ENCODE measurements at regions not wholly inside any gene's neighbourhood (a gene's known extent, or its start where the extent isn't known, plus 50 kb on each side); places are given as distances from the start of the nearest gene placed in this dataset.
A peak's percentile ranks its signal among the peaks of the same experiment; 100 is the strongest.

- Histone ChIP-seq H4K5ac (ENCODE audit: insufficient read length, low read depth, low read length) (no peak overlapping the region), H3K27me3 (ENCODE audit: insufficient read depth, low read length) (no peaks in the 10 kb centered on the region), H3K23me2 (ENCODE audit: insufficient read length, low read depth, low read length, poor library complexity, severe bottlenecking) (no peaks in the 10 kb centered on the region), H2BK12ac (ENCODE audit: insufficient read length, low read depth, low read length) (no peak overlapping the region), H3K9me3 (ENCODE audit: control insufficient read depth, low read depth, low read length) (no peaks in the 10 kb centered on the region), H3K9ac (ENCODE audit: extremely low read depth, insufficient read length, low read length) (no peak overlapping the region), H3K27ac (ENCODE audit: insufficient read length, low read depth, low read length) (no peak overlapping the region), H2AFZ (ENCODE audit: low read length) (peak overlapping the region; percentile 79), H3K4me2 (ENCODE audit: insufficient read depth, insufficient read length, low read length) (no peak overlapping the region), H3K4me1 (ENCODE audit: insufficient read depth, low read length) (no peaks in the 10 kb centered on the region; the same call in 1 of the 2 replicates), H4K20me1 (ENCODE audit: control insufficient read depth, insufficient read depth, insufficient read length) (no peaks in the 10 kb centered on the region), H2BK20ac (ENCODE audit: low read depth, low read length, poor library complexity, severe bottlenecking) (no peak overlapping the region), H3K23ac (ENCODE audit: insufficient read length, low read depth, low read length) (no peak overlapping the region), H3K56ac (ENCODE audit: insufficient read length, low read depth, low read length) (no peak overlapping the region), H2BK120ac (ENCODE audit: low read depth, low read length, poor library complexity, severe bottlenecking) (no peak overlapping the region), H3K18ac (ENCODE audit: insufficient read length, low read depth, low read length) (no peak overlapping the region), H3T11ph (ENCODE audit: low read length) (no peak overlapping the region), H3K14ac (ENCODE audit: insufficient read depth, low read length) (no peak overlapping the region), H4K91ac (ENCODE audit: insufficient read length, low read depth, low read length) (no peak overlapping the region), H3K79me2 (ENCODE audit: insufficient read depth, low read length) (no peaks in the 10 kb centered on the region), H3K4ac (ENCODE audit: low read depth, low read length) (no peak overlapping the region), H2BK5ac (ENCODE audit: insufficient read length, low read length) (no peak overlapping the region), H3K79me1 (ENCODE audit: insufficient read depth, low read depth, low read length, poor library complexity, severe bottlenecking) (no peaks in the 10 kb centered on the region), H4K8ac (replicated peaks; ENCODE audit: insufficient read length, low read depth, low read length) (no peak overlapping the region), H2BK15ac (ENCODE audit: low read depth, low read length) (no peak overlapping the region), H2AK5ac (ENCODE audit: insufficient read length, low read length) (no peak overlapping the region)
- H3K36me3 Mint-ChIP-seq (ENCODE audit: insufficient read depth in 1 of 3, low read depth in 3 of 3): no peaks in the 10 kb centered on the region
- no CpG with 5 or more reads among the region's 5 CpGs for WGBS (ENCODE audit: extremely low coverage, insufficient read length, low lambda C conversion rate)
- peaks cover 33% of the 10 kb centered on the region for H3K27me3 Mint-ChIP-seq (ENCODE audit: low read depth)
- H3K27ac Mint-ChIP-seq: no peak overlapping the region
- DNase-seq: no peak
- no peaks in the 10 kb centered on the region for H3K9me3 Mint-ChIP-seq
- H3K4me3 Mint-ChIP-seq: no peak overlapping the region
- H3K4me1 Mint-ChIP-seq: peaks cover 3 to 4% of the 10 kb centered on the region in 2 experiments; a peak in 2 of 4 replicates
- TF ChIP-seq CTCF (conservative IDR thresholded peaks at IDR 0.05): peak; percentile 89
These were observed 91.0 kb upstream of the KCNA3 start for GRCh38 chr1:110765640-110766335.
